ENCODE measurements at regions not wholly inside any gene's neighbourhood (a gene's known extent, or its start where the extent isn't known, plus 50 kb on each side); places are given as distances from the start of the nearest gene placed in this dataset.

DNA sequence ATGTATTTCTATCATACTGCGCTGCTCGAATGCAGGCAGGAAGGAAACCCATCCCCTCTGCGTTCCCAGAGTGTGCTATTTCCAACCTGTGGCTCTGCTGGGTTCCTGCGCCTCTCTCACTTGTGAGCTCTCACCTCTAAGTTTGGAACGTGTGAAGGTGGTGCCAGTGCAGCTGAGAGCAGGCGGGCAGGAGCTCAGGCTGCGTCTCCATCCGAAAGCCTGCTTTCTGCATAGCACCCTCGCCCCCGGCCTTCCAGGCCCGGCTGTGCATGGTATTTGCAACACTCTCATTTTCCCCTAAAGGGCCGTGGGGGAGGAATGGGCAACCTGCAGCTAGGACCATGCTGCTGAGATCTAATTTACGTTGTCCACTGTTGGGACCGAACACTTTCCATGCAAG lies 288.0 kb upstream of the TSHZ2 start:
- DNase-seq (ENCODE audit: low read depth): no peak
- no peak for TF ChIP-seq CTCF (conservative IDR thresholded peaks at IDR 0.05; ENCODE audit: low read length)
- no peak overlapping the region for H3K4me3 ChIP-seq (ENCODE audit: low read length)

DNA sequence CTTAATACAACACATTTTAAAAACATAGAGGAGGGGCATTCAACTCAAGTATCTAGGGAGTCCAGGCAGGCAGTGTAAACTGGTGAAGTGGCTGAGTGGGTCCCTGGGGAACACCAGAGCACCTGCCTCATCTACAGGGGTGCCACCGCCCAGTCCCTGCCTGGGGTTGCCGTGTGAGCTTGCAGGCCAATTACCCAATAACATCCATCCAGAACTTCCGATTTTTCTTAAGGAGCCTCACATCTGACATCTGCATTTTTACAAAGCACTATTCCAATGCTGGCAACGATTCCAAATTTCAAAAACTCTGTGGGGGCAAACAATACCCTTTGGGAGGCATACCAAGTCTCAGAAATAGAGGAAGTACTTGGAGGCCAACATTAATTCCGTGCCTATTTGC lies 288.4 kb upstream of the TSHZ2 start:
- no peak for TF ChIP-seq CTCF (conservative IDR thresholded peaks at IDR 0.05; ENCODE audit: low read length)
- no peak overlapping the region for H3K4me3 ChIP-seq (ENCODE audit: low read length)
- no peak for DNase-seq (ENCODE audit: low read depth)

GRCh38 chr20:52682237-52682636 lies 289.9 kb upstream of the TSHZ2 start:
- no peak overlapping the region for H3K4me3 ChIP-seq (ENCODE audit: low read length)
- TF ChIP-seq CTCF (conservative IDR thresholded peaks at IDR 0.05; ENCODE audit: low read length): no peak
- no peak for DNase-seq (ENCODE audit: low read depth)

GRCh38 chr20:52681288-52681687 lies 290.9 kb upstream of the TSHZ2 start:
- H3K4me3 ChIP-seq (ENCODE audit: low read length): no peak overlapping the region
- DNase-seq (ENCODE audit: low read depth): no peak
- TF ChIP-seq CTCF (conservative IDR thresholded peaks at IDR 0.05; ENCODE audit: low read length): no peak

DNA sequence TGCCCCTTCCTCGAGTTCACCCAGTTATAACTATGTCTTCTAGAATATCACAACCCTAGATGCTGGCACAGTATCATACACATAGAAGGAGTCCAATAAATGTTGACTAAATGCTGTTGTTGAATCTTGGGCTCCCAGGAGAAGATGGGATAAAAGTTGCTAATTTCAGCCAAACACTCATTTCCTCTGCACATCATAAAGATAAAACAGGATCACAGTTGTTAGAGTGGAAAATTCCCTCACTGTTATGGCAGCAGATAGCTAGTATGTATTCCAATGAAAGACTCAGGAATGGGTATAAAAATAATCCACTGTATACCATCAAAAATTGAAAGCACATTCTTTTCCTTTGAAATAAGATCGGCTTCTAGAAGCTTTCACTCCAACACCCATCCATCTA lies 294.9 kb upstream of the TSHZ2 start:
- H3K4me3 ChIP-seq (ENCODE audit: low read length): no peak overlapping the region
- no peak for TF ChIP-seq CTCF (conservative IDR thresholded peaks at IDR 0.05; ENCODE audit: low read length)
- DNase-seq (ENCODE audit: low read depth): no peak

DNA sequence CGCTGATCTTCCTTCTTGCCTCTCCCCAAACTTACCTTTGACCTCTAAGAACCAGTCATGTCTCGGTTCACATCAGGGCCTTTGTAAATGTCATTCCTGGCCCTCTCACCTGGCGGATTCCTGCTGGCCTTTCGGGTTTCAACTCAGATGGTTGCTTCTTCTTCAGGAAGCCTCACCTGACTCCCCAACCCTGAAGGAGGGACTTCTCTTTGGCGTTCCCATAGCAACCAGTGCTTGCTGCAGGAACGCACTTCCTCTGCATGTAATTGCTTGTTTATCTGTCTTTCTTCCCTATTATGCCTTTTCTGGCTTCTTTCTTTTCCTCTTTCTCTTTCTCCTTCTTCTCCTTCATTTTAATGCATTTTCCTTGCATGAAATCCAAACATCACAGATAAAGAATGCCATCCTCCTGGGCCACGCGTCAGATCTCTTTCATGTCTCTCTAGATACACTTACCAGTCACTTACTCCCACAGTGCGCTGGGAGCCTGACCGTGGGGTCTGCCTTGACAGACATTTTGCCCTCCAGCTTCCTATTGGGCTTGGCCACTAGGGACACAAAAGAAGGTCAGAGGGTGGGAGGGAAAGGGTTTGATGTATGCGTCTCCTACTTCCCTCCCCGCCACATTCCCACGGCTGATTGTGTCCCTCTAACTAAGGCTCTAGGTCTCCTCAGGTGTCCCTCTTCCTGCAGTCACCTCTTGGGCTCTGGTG lies 295.7 kb upstream of the TSHZ2 start:
- no peak for TF ChIP-seq CTCF (conservative IDR thresholded peaks at IDR 0.05; ENCODE audit: low read length)
- no peak overlapping the region for H3K4me3 ChIP-seq (ENCODE audit: low read length)
- DNase-seq (ENCODE audit: low read depth): no peak

GRCh38 chr20:52675375-52675774 lies 296.8 kb upstream of the TSHZ2 start:
- DNase-seq (ENCODE audit: low read depth): peak; percentile 1
- H3K4me3 ChIP-seq (ENCODE audit: low read length): no peak overlapping the region
- no peak for TF ChIP-seq CTCF (conservative IDR thresholded peaks at IDR 0.05; ENCODE audit: low read length)

Data from AG10803 (cell line).